ENCODE measurements at regions not wholly inside any gene's neighbourhood (a gene's known extent, or its start where the extent isn't known, plus 50 kb on each side); places are given as distances from the start of the nearest gene placed in this dataset.

DNA sequence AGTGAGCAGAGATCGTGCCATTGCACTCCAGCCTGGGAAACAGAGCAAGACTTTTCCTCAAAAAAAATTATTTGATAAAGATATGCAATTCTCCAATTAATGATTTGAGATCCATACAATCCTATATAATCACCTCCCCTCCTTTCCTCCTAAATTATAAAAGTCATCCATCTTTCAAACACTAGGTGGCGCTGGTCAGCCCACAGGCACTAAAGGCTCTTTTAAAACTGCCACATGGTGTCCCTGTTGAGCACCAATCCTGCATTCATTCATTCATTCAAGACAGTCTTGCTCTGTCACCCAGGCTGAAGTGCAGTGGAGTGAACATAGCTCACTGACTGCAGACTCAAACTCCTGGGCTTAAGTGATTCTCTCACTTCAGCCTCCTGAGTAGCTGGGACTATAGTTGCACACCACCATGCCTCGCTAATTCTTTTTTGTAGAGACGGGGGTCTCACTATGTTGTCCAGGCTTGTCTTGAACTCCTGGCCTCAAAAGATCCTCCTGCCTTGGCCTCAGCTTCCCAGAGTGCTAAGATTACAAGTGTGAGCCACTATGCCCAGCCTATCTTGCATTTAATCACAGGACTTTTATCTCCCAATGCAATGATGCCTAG lies 58.7 kb upstream of the SLC2A12 start:
- Histone ChIP-seq H3K27me3 (peaks cover 25% of the 10 kb centered on the region), H3K36me3 (no peaks in the 10 kb centered on the region), H3K27ac (no peak overlapping the region), H3K4me1 (ENCODE audit: control insufficient read depth in 1 of 2, insufficient read depth in 1 of 2, low read depth in 1 of 2, low read length in 1 of 2) (peaks cover 8 to 9% of the 10 kb centered on the region in 2 experiments), H3K9me3 (no peaks in the 10 kb centered on the region), H3K4me3 (ENCODE audit: low read depth in 1 of 2, low read length in 1 of 2) (no peak overlapping the region)
- TF ChIP-seq, protein P1, sequence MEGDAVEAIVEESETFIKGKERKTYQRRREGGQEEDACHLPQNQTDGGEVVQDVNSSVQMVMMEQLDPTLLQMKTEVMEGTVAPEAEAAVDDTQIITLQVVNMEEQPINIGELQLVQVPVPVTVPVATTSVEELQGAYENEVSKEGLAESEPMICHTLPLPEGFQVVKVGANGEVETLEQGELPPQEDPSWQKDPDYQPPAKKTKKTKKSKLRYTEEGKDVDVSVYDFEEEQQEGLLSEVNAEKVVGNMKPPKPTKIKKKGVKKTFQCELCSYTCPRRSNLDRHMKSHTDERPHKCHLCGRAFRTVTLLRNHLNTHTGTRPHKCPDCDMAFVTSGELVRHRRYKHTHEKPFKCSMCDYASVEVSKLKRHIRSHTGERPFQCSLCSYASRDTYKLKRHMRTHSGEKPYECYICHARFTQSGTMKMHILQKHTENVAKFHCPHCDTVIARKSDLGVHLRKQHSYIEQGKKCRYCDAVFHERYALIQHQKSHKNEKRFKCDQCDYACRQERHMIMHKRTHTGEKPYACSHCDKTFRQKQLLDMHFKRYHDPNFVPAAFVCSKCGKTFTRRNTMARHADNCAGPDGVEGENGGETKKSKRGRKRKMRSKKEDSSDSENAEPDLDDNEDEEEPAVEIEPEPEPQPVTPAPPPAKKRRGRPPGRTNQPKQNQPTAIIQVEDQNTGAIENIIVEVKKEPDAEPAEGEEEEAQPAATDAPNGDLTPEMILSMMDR (IDR thresholded peaks at IDR 0.05): peak; percentile 57

DNA sequence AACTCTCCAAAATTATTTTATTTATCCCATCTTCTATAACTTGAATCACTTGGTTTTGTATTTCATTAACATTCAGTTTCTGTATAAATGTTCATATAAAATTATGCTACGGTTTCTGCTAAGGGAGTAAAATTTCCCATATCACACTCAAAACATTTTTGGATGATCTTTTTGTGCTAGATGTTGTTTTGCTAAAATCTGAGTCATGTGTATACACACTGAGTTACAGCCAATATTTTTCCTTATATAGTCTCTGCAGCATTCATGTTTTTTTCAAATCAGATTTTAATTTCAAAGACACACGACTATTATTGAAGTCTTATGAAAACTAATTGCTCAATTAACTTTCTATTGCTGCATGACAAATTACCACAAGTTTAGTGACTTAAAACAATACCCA lies 54.3 kb upstream of the SLC2A12 start:
- Histone ChIP-seq H3K27ac (no peak overlapping the region), H3K9me3 (no peaks in the 10 kb centered on the region), H3K4me3 (ENCODE audit: low read depth in 1 of 2, low read length in 1 of 2) (no peak overlapping the region), H3K4me1 (ENCODE audit: control insufficient read depth in 1 of 2, insufficient read depth in 1 of 2, low read depth in 1 of 2, low read length in 1 of 2) (peaks cover 8 to 9% of the 10 kb centered on the region in 2 experiments), H3K36me3 (no peaks in the 10 kb centered on the region), H3K27me3 (peaks cover 7% of the 10 kb centered on the region)
- TF ChIP-seq, protein P1 (IDR thresholded peaks at IDR 0.05): no peak

DNA sequence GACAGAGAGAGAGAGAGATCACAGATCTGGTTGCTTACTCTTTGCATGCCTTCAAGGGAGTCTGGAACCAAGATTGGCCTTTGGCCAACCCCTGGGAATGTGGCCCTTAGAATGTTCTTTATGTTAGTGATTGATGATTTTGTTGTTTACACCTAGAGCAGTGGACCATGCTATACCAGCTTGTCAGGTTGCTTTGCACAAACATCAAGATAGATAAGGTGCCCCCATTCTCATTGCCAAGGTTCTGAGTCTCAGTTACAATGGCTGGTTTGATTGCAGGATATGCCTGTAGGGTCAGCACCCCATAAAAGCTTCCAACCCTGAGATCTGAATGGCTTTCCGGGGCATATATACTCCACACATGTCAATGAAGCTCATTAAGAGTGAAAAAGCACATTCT lies 53.5 kb upstream of the SLC2A12 start:
- H3K36me3 ChIP-seq: no peaks in the 10 kb centered on the region
- H3K9me3 ChIP-seq: no peaks in the 10 kb centered on the region
- TF ChIP-seq, protein P1 (IDR thresholded peaks at IDR 0.05): no peak
- H3K4me3 ChIP-seq (ENCODE audit: low read depth in 1 of 2, low read length in 1 of 2): no peak overlapping the region
- H3K27me3 ChIP-seq: peaks cover 7% of the 10 kb centered on the region
- peaks cover 8 to 9% of the 10 kb centered on the region in 2 experiments for H3K4me1 ChIP-seq (ENCODE audit: control insufficient read depth in 1 of 2, insufficient read depth in 1 of 2, low read depth in 1 of 2, low read length in 1 of 2)
- H3K27ac ChIP-seq: no peak overlapping the region

DNA sequence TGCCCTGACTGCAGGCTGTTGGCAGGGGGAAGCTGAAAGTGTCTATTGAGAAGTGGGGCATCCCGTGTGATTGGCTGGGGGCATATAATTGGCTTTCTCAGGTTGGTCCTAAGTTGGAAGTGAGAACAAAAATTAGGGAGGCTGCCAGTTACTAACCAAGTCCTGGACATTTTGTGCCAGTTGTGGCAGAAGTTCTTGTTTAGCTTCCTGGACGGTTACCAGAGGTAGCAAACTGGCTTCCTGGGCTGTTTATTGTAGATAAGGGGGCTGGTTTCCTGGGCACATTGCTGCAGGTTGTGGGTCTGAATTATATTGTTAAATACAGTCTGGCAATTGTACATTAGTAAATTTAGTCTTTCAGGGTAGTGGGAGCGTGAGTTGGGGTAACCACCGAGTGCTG lies 50.6 kb upstream of the SLC2A12 start:
- no peak overlapping the region for H3K4me3 ChIP-seq (ENCODE audit: low read depth in 1 of 2, low read length in 1 of 2)
- no peak overlapping the region for H3K27ac ChIP-seq
- H3K27me3 ChIP-seq: peaks cover 18% of the 10 kb centered on the region
- no peaks in the 10 kb centered on the region for H3K4me1 ChIP-seq (ENCODE audit: control insufficient read depth in 1 of 2, insufficient read depth in 1 of 2, low read depth in 1 of 2, low read length in 1 of 2)
- H3K36me3 ChIP-seq: no peaks in the 10 kb centered on the region
- H3K9me3 ChIP-seq: no peaks in the 10 kb centered on the region
- TF ChIP-seq, protein P1 (IDR thresholded peaks at IDR 0.05): no peak

Measured in neutrophil (primary cell).